Left ventricle myocardium inferior (tissue), 1 donor: ENCODE measurements at regions not wholly inside any gene's neighbourhood (a gene's known extent, or its start where the extent isn't known, plus 50 kb on each side); places are given as distances from the start of the nearest gene placed in this dataset.

Experiments used
- DNase-seq: peaks from one replicate; pipeline ENCODE4 v3.0.0-alpha.2; 2020
- H3K27ac ChIP-seq: fragments of 200-600 bp; replicated peaks from 2 replicates; pipeline ENCODE4 v1.8.0; 2021
- H3K27me3 ChIP-seq: fragments of 200-600 bp; 2 replicates; pipeline ENCODE4 v1.8.0; 2021; ENCODE audit warnings: low read depth
- H3K36me3 ChIP-seq: fragments of 200-600 bp; 2 replicates; pipeline ENCODE4 v1.8.0; 2021
- H3K4me1 ChIP-seq: fragments of 200-600 bp; 2 replicates; pipeline ENCODE4 v1.8.0; 2021
- H3K4me3 ChIP-seq: fragments of 200-600 bp; 2 replicates; pipeline ENCODE4 v1.8.0; 2021; ENCODE audit warnings: mild to moderate bottlenecking, moderate library complexity
- H3K9me3 ChIP-seq: fragments of 200-600 bp; replicated peaks from 2 replicates; pipeline ENCODE4 v1.8.0; 2021
- CTCF ChIP-seq: fragments of 200-600 bp; IDR thresholded peaks from 2 replicates; pipeline ENCODE4 v1.8.0; 2021; ENCODE audit warnings: antibody characterized with exemption, mild to moderate bottlenecking, borderline replicate concordance
- intact Hi-C: fragments of 100-400 bp; cut with micrococcal nuclease; formaldehyde crosslinking; loops from one replicate; pipeline ENCODE4 v1.11.0; 2022
- donor health status: DM: no; HTN: yes; CAD: no; lungs with severe emphysema.

- intact Hi-C loops, result no loop called here
- no peak for DNase-seq
- Histone ChIP-seq H3K36me3 (no peaks in the 10 kb centered on the region), H3K4me1 (no peaks in the 10 kb centered on the region), H3K27ac (no peak overlapping the region), H3K9me3 (no peaks in the 10 kb centered on the region), H3K27me3 (no peaks in the 10 kb centered on the region), H3K4me3 (no peak overlapping the region)
- no peak for TF ChIP-seq CTCF
These were observed 228.6 kb upstream of the HCCS start for GRCh38 chrX:10882484-10882883.

GRCh38 chrX:10884246-10884645, 226.9 kb upstream of the HCCS start:
- no peak for TF ChIP-seq CTCF
- intact Hi-C loops, result no loop called here
- no peaks in the 10 kb centered on the region for H3K9me3 ChIP-seq
- no peak overlapping the region for H3K4me3 ChIP-seq
- no peaks in the 10 kb centered on the region for H3K27me3 ChIP-seq
- DNase-seq, result no peak
- H3K27ac ChIP-seq, result no peak overlapping the region
- no peaks in the 10 kb centered on the region for H3K4me1 ChIP-seq
- H3K36me3 ChIP-seq, result no peaks in the 10 kb centered on the region

- Histone ChIP-seq H3K36me3 (no peaks in the 10 kb centered on the region), H3K9me3 (no peaks in the 10 kb centered on the region), H3K27ac (no peak overlapping the region), H3K4me1 (no peaks in the 10 kb centered on the region), H3K27me3 (no peaks in the 10 kb centered on the region), H3K4me3 (no peak overlapping the region)
- no peak for TF ChIP-seq CTCF
- intact Hi-C loops, result no loop called here
- DNase-seq, result no peak
These were observed 218.4 kb upstream of the HCCS start for GRCh38 chrX:10892621-10893225.

- TF ChIP-seq CTCF, result no peak
- H3K27me3 ChIP-seq, result no peaks in the 10 kb centered on the region
- H3K4me3 ChIP-seq, result no peak overlapping the region
- no peak for DNase-seq
- no peaks in the 10 kb centered on the region for H3K36me3 ChIP-seq
- no peaks in the 10 kb centered on the region for H3K9me3 ChIP-seq
- H3K4me1 ChIP-seq, result no peaks in the 10 kb centered on the region
- H3K27ac ChIP-seq, result no peak overlapping the region
- intact Hi-C loops, result no loop called here
These were observed 217.8 kb upstream of the HCCS start for GRCh38 chrX:10893366-10893765.

GRCh38 chrX:10893976-10894375, 217.2 kb upstream of the HCCS start:
- Histone ChIP-seq H3K9me3 (no peaks in the 10 kb centered on the region), H3K36me3 (no peaks in the 10 kb centered on the region), H3K4me1 (no peaks in the 10 kb centered on the region), H3K4me3 (no peak overlapping the region), H3K27me3 (no peaks in the 10 kb centered on the region), H3K27ac (no peak overlapping the region)
- intact Hi-C loops, result no loop called here
- TF ChIP-seq CTCF, result no peak
- no peak for DNase-seq
